ENCODE measurements at regions not wholly inside any gene's neighbourhood (a gene's known extent, or its start where the extent isn't known, plus 50 kb on each side); places are given as distances from the start of the nearest gene placed in this dataset.

DNA sequence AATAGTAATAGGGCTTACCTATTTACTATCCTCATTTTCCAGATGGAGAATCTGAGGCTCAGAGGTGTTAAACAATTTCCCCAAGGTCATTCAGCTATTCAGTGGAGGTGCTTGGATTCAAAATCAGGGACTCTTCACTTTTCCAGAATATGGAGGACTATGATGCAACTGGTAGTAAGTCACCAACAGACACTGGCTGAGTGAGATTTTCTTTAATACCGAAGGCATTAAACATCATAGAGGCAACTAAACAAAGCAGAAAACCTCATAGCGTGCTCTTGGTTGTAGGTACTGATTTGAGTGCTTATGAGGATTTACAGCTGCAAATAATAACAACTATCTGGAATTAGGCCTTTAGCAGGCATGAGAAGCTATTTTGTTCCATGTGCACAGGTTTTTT lies 134.4 kb downstream of the DLEU7 start:
- TF ChIP-seq, protein P1, sequence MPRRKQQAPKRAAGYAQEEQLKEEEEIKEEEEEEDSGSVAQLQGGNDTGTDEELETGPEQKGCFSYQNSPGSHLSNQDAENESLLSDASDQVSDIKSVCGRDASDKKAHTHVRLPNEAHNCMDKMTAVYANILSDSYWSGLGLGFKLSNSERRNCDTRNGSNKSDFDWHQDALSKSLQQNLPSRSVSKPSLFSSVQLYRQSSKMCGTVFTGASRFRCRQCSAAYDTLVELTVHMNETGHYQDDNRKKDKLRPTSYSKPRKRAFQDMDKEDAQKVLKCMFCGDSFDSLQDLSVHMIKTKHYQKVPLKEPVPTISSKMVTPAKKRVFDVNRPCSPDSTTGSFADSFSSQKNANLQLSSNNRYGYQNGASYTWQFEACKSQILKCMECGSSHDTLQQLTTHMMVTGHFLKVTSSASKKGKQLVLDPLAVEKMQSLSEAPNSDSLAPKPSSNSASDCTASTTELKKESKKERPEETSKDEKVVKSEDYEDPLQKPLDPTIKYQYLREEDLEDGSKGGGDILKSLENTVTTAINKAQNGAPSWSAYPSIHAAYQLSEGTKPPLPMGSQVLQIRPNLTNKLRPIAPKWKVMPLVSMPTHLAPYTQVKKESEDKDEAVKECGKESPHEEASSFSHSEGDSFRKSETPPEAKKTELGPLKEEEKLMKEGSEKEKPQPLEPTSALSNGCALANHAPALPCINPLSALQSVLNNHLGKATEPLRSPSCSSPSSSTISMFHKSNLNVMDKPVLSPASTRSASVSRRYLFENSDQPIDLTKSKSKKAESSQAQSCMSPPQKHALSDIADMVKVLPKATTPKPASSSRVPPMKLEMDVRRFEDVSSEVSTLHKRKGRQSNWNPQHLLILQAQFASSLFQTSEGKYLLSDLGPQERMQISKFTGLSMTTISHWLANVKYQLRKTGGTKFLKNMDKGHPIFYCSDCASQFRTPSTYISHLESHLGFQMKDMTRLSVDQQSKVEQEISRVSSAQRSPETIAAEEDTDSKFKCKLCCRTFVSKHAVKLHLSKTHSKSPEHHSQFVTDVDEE (CRISPR knock-in tag; IDR thresholded peaks at IDR 0.05), result no peak
- TF ChIP-seq, protein P2, sequence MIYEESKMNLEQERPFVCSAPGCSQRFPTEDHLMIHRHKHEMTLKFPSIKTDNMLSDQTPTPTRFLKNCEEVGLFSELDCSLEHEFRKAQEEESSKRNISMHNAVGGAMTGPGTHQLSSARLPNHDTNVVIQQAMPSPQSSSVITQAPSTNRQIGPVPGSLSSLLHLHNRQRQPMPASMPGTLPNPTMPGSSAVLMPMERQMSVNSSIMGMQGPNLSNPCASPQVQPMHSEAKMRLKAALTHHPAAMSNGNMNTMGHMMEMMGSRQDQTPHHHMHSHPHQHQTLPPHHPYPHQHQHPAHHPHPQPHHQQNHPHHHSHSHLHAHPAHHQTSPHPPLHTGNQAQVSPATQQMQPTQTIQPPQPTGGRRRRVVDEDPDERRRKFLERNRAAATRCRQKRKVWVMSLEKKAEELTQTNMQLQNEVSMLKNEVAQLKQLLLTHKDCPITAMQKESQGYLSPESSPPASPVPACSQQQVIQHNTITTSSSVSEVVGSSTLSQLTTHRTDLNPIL (CRISPR knock-in tag; IDR thresholded peaks at IDR 0.05; ENCODE audit: low read depth), result no peak
- TF ChIP-seq ZC3H10 (CRISPR knock-in tag; IDR thresholded peaks at IDR 0.05) (no peak), TCF4 (CRISPR knock-in tag; IDR thresholded peaks at IDR 0.05; ENCODE audit: borderline replicate concordance) (no peak), CSDC2 (CRISPR knock-in tag; IDR thresholded peaks at IDR 0.05) (no peak), SNAI2 (CRISPR knock-in tag; IDR thresholded peaks at IDR 0.05) (no peak), ZNF70 (CRISPR knock-in tag; IDR thresholded peaks at IDR 0.05) (no peak), BACH2 (CRISPR knock-in tag; IDR thresholded peaks at IDR 0.05; ENCODE audit: borderline replicate concordance) (no peak), RARB (CRISPR knock-in tag; IDR thresholded peaks at IDR 0.05) (no peak)
- TF ChIP-seq, protein P3, sequence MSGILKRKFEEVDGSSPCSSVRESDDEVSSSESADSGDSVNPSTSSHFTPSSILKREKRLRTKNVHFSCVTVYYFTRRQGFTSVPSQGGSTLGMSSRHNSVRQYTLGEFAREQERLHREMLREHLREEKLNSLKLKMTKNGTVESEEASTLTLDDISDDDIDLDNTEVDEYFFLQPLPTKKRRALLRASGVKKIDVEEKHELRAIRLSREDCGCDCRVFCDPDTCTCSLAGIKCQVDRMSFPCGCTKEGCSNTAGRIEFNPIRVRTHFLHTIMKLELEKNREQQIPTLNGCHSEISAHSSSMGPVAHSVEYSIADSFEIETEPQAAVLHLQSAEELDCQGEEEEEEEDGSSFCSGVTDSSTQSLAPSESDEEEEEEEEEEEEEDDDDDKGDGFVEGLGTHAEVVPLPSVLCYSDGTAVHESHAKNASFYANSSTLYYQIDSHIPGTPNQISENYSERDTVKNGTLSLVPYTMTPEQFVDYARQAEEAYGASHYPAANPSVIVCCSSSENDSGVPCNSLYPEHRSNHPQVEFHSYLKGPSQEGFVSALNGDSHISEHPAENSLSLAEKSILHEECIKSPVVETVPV (CRISPR knock-in tag; IDR thresholded peaks at IDR 0.05), result no peak
- ATAC-seq, result no peak

DNA sequence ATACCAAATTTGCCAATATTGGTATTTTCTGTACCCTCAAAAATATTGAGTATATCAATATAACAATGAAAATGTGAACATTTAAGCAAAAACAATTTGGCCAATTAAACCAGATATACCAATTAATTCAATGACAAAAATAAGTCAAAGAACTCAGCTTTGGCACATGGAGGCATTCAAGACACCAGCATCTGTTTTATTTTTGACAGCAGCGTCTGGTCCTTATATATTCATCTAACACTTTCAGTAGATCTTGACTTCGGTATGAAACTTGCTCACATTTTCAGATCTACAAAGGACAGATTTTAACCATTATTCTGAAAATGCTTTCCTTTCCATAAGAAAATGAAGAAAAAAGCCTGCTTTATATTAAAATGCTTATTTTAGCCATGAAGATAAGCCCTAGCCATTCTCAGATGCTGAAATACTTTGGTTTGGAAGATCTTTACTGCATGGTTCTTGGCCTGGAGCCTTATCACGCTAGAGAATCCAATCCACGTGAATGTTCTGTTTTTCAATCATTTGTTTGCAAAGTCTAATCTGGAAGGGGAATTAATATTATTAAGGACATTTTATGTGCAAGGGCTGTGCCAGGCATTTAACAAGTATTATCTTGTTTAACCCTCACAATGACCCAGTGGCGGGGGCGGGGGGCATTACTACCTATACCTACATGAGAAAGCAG lies 132.2 kb downstream of the DLEU7 start:
- TF ChIP-seq ZNF8 (CRISPR knock-in tag; IDR thresholded peaks at IDR 0.05), result no peak
- TF ChIP-seq, protein P3 (CRISPR knock-in tag; IDR thresholded peaks at IDR 0.05), result no peak
- no peak for TF ChIP-seq ISL1 (CRISPR knock-in tag; IDR thresholded peaks at IDR 0.05)
- no peak for TF ChIP-seq ESRRG (CRISPR knock-in tag; IDR thresholded peaks at IDR 0.05)
- TF ChIP-seq TCF4 (CRISPR knock-in tag; IDR thresholded peaks at IDR 0.05; ENCODE audit: borderline replicate concordance), result no peak
- no peak for TF ChIP-seq ZNF565 (CRISPR knock-in tag; conservative IDR thresholded peaks at IDR 0.05; ENCODE audit: low read depth)
- no peak for TF ChIP-seq ZFP3 (CRISPR knock-in tag; IDR thresholded peaks at IDR 0.05)
- TF ChIP-seq CSDC2 (CRISPR knock-in tag; IDR thresholded peaks at IDR 0.05), result no peak
- TF ChIP-seq ZFP30 (CRISPR knock-in tag; IDR thresholded peaks at IDR 0.05), result no peak
- no peak for TF ChIP-seq PPARA (CRISPR knock-in tag; IDR thresholded peaks at IDR 0.05; ENCODE audit: borderline replicate concordance)
- TF ChIP-seq ZC3H10 (CRISPR knock-in tag; IDR thresholded peaks at IDR 0.05), result no peak
- TF ChIP-seq TOX (CRISPR knock-in tag; IDR thresholded peaks at IDR 0.05; ENCODE audit: borderline replicate concordance), result no peak
- no peak for TF ChIP-seq GLIS3 (CRISPR knock-in tag; IDR thresholded peaks at IDR 0.05)
- no peak for TF ChIP-seq SNAI2 (CRISPR knock-in tag; IDR thresholded peaks at IDR 0.05)
- no peak for TF ChIP-seq ARNTL (CRISPR knock-in tag; IDR thresholded peaks at IDR 0.05; ENCODE audit: borderline replicate concordance, low read depth)
- ATAC-seq, result no peak

DNA sequence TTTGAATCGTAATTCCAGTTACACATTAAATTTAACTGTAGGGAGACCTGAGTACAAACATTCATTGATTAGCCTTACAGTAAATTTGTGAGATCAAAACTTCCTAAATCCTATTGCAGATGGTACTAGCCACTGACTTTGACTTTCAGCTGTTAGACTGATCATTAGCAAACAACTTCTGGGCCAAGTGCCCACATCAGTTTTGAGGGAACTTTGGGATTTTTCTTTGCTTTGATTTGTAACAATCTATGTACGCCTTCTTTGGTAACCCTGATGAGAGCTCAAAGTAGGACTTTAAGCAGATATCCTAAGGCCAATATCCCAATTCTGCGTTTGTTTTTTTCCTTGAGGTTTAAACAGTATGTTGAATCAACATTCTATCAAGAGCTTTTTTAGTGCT lies 131.5 kb downstream of the DLEU7 start:
- ATAC-seq, result no peak
- TF ChIP-seq SNAI2 (CRISPR knock-in tag; IDR thresholded peaks at IDR 0.05) (no peak), ZC3H10 (CRISPR knock-in tag; IDR thresholded peaks at IDR 0.05) (no peak), ESRRG (CRISPR knock-in tag; IDR thresholded peaks at IDR 0.05) (no peak), ARNTL (CRISPR knock-in tag; IDR thresholded peaks at IDR 0.05; ENCODE audit: borderline replicate concordance, low read depth) (no peak)
- TF ChIP-seq, protein P4, sequence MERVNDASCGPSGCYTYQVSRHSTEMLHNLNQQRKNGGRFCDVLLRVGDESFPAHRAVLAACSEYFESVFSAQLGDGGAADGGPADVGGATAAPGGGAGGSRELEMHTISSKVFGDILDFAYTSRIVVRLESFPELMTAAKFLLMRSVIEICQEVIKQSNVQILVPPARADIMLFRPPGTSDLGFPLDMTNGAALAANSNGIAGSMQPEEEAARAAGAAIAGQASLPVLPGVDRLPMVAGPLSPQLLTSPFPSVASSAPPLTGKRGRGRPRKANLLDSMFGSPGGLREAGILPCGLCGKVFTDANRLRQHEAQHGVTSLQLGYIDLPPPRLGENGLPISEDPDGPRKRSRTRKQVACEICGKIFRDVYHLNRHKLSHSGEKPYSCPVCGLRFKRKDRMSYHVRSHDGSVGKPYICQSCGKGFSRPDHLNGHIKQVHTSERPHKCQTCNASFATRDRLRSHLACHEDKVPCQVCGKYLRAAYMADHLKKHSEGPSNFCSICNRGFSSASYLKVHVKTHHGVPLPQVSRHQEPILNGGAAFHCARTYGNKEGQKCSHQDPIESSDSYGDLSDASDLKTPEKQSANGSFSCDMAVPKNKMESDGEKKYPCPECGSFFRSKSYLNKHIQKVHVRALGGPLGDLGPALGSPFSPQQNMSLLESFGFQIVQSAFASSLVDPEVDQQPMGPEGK (CRISPR knock-in tag; IDR thresholded peaks at IDR 0.05; ENCODE audit: borderline replicate concordance), result no peak

Measured in SK-N-SH treated with all-trans-retinoic acid at 6 μM for 48 hours (cell line).